ENCODE measurements at regions not wholly inside any gene's neighbourhood (a gene's known extent, or its start where the extent isn't known, plus 50 kb on each side); places are given as distances from the start of the nearest gene placed in this dataset.

- H3K4me3 ChIP-seq (ENCODE audit: low read depth, low read length): no peak overlapping the region
- in situ Hi-C loops (cut with HindIII; ENCODE audit: low sequenced_read_pairs): no loop called here
- no peak for DNase-seq (ENCODE audit: low read depth, low spot score)
- no peak for TF ChIP-seq CTCF (IDR thresholded peaks at IDR 0.05; ENCODE audit: low read depth, low read length)
These were observed 249.7 kb upstream of the CFAP20DC start for GRCh38 chr3:59299561-59299960.

- no peak overlapping the region for H3K4me3 ChIP-seq (ENCODE audit: low read depth, low read length)
- in situ Hi-C loops (cut with HindIII; ENCODE audit: low sequenced_read_pairs): no loop called here
- TF ChIP-seq CTCF (IDR thresholded peaks at IDR 0.05; ENCODE audit: low read depth, low read length): no peak
- no peak for DNase-seq (ENCODE audit: low read depth, low spot score)
These were observed 240.5 kb upstream of the CFAP20DC start for GRCh38 chr3:59290358-59290757.

GRCh38 chr3:59289831-59290230, 240.0 kb upstream of the CFAP20DC start:
- in situ Hi-C loops (cut with HindIII; ENCODE audit: low sequenced_read_pairs): no loop called here
- no peak overlapping the region for H3K4me3 ChIP-seq (ENCODE audit: low read depth, low read length)
- TF ChIP-seq CTCF (IDR thresholded peaks at IDR 0.05; ENCODE audit: low read depth, low read length): no peak
- DNase-seq (ENCODE audit: low read depth, low spot score): no peak

- TF ChIP-seq CTCF (IDR thresholded peaks at IDR 0.05; ENCODE audit: low read depth, low read length): no peak
- no peak for DNase-seq (ENCODE audit: low read depth, low spot score)
- in situ Hi-C loops (cut with HindIII; ENCODE audit: low sequenced_read_pairs): no loop called here
- H3K4me3 ChIP-seq (ENCODE audit: low read depth, low read length): no peak overlapping the region
These were observed 239.1 kb upstream of the CFAP20DC start for GRCh38 chr3:59288951-59289350.

- no peak overlapping the region for H3K4me3 ChIP-seq (ENCODE audit: low read depth, low read length)
- in situ Hi-C loops (cut with HindIII; ENCODE audit: low sequenced_read_pairs): no loop called here
- TF ChIP-seq CTCF (IDR thresholded peaks at IDR 0.05; ENCODE audit: low read depth, low read length): no peak
- no peak for DNase-seq (ENCODE audit: low read depth, low spot score)
These were observed 237.1 kb upstream of the CFAP20DC start for GRCh38 chr3:59286791-59287531.

- H3K4me3 ChIP-seq (ENCODE audit: low read depth, low read length): no peak overlapping the region
- TF ChIP-seq CTCF (IDR thresholded peaks at IDR 0.05; ENCODE audit: low read depth, low read length): no peak
- no peak for DNase-seq (ENCODE audit: low read depth, low spot score)
- in situ Hi-C loops (cut with HindIII; ENCODE audit: low sequenced_read_pairs): no loop called here
These were observed 235.7 kb upstream of the CFAP20DC start for GRCh38 chr3:59285560-59285959.
